Iris pigment epithelial cell (primary cell): ENCODE measurements at regions not wholly inside any gene's neighbourhood (a gene's known extent, or its start where the extent isn't known, plus 50 kb on each side); places are given as distances from the start of the nearest gene placed in this dataset.

Experiments used
- DNase-seq: peaks from one replicate; pipeline ENCODE4 v3.0.0-alpha.2; 2011; ENCODE audit warnings: low read depth

DNA sequence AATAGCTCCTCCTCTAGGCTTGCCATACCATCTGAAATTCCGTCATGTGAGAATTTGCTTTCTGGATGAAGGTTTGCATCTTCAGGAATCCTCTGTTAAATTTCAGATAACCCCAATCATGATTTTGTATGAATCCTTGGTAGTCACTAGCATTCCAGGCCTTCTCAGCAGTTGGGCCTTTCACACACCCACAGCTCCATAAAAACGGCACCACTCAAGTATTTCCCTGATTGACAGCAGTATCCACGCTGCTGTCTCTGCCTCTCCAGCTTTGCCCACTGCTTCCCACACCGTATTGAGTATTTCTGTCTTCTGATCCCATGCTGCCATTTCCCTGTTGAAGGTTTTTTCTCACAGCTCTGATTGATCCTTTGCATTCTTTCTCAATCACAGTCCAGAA, 208.7 kb upstream of the NCAM1 start:
- no peak for DNase-seq

DNA sequence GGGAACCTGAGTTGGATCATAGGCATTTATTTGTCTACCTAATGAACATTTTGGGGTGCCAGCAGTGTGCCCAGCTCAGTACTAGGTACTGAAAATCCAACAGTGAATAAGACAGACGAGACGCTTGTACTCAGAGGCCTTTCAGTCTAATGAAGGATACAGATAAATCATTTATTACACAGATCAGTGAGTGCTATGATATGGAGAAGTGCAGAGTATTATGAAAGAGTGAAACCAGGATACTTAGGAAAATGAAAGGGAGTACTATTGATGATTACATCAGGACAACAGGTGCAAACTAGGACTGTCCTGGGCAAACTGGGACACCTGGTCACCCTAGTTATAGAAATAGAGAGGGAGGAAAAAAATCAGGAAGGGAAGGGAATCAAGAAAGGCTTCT, 207.5 kb upstream of the NCAM1 start:
- DNase-seq: no peak

DNA sequence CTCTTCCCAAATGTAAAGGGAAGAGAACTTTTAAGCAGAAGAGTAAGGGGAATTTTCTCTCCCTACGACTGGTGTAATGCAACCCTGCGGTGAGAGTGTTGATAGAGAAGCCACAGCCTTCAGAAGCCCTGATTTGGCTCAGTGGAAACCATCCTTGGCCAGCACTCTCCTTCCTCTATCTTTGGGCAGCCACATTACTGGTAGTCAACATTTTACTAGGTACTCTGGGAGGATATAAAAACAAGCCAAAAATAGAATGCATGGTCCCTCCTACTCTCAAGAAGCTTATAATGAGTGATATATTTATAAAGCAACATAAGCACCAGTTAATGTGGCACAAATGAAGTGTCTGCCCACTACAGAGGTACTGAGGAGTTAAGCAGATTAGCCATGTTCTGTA, 201.8 kb upstream of the NCAM1 start:
- DNase-seq: no peak

DNA sequence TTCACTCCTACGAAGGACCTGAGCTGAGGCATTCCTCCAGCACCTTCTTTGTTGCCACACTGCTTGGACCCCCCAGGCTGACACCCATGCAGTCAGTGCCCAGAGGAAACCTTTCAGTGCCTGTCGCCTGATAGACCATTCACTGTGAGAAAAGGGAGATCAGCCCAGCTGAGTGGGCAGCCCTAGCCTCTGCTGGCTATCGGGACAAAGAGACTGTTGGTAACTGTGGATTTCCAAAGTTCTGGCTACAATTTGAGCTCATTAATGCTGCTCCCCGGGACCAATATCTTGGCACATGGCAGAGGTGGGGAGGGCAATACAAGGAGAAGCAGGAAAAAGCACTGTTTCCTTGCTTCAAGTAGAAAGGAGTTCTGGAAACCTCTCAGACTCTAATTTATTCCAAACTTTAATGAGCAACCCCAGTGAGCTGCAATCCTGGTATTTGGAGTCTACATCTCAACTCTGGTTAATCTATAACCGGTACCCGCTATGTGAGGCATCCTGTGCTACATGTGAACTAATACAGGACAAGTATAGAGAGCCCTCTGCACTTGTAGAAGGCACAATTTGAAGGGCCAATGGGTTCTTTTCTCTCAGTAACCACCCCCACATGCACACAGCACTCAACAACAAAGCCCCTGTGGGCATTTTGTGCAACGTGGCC, 200.7 kb upstream of the NCAM1 start:
- DNase-seq: no peak

DNA sequence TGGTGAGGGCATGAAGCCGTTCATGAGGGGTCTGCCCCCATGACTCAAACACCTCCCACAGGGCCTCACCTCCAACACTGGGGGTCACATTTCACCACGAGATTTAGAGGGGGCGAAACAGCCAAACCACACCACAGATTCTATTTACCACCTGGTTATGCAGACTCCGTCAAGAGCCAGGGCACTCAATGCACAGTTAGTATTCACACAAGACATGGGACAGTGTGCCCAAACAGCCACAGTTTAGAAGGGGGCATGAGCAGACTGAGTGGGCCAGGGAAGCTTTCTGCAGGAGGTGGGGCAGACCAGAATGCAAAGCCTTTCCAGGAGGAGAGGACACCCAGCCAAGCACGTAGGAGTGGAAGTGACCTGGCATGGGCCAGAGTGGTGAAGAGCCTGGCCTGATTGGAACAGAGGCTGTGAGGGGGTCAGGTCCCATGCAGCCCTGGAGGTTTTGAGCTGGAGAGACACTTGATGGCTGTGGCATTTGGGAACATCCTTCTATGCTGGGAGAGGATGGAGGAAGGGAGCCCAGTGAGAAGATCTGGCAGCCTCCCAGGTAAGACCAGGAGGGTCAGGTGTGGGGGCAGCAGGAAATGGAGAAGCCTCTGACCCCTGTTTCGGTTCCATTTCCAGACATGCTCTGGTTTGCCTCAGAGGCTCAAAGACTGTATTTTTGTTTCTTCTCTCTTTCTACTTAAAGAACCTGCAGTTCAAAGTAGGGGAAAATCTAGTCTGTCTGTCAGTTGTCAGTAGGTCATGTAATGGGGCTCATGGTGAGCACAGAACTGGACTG, 199.1 kb upstream of the NCAM1 start:
- DNase-seq: no peak

DNA sequence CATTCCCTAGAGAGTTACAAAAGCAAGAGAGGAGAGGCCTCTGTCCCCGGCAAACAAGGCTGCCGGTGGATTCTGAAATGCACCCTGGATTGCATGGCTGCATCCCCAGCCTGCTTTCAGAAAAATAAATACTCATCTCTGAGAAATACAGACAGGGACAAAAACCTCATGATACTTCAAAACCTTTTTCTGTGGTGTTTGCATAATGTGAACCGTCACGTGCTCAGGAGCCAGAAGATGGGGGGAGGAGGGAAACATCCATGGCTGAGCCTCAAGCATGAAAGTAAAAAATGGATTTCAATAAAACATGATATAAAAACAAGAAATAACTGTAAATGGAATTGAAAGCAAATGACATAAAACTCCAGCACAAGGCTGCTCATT, 198.5 kb upstream of the NCAM1 start:
- DNase-seq: no peak

DNA sequence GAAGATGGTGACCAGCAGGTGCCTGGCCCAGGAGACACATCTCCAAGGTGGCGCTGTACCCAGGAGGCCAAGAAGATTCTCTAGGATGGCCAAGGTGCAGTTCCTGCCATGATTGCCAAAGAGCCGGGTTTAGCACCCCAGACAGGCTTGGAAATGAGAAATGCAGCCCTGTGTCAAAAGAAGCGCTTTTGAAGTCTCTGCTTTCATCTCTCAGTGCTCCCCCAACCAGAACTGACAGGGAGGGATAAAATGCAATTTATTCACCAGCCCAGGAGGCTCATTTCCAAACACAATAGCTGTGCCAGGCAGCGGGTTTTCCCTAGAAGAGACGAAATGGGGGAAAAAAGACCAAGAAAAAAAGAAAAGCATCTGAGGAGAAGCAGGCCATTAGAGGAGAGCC, 195.9 kb upstream of the NCAM1 start:
- no peak for DNase-seq

DNA sequence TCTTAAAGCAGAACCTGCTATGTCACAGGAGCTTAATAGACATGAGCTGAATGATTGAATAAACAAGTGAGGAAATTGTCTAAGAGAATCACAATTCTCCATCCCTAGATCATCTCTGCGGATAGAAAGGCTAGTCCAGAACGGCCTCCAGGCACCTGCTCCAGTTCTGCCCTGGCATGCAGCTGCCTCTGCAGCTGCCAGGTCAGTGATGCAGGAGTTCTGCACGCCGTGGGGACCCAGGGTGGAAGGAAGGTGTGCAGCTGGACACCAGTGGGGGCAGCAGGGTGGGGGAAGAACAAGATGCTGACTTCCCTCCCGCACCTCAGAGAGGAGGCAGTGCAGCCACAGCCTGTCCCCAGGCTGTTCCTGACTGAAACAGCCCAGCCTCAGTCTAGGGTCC, 192.1 kb upstream of the NCAM1 start:
- no peak for DNase-seq

DNA sequence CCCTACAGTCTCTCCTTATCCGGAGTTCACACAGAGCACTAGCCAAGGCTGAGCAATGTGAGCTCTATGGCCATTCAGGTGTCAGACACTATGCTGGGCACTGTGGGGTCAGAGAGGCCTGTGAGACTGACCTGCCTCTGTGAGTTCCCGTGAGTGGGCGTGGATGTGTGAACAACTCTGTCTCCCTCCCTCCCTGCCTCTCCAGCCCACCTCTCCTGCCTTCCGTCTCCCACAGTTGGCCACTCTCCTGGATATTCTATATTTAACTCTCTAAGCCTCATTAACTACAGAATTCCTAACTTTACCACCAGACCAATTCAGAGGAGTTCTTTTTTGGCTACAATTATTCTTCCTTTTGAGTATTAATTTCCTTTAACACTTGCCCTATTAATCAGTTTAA, 191.6 kb upstream of the NCAM1 start:
- DNase-seq: no peak

DNA sequence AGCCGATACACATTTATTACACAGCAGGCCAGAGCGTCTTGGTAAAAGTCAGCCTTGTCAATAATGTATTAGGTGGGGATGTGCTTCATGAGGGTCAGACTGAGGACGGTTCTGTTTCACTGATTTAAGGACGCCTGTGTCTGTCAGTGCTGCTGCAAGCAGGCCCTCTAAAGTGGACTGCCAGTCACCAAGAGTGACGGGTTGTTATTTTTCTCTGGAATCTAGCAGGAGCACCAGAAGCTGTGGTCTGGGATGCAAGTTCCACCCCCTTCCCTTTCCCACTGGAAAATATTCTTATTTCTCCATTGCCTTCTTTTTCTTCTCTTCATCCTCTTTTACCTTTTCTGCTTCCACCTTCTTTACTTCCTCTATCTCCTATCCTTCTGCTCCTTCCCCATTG, 191.2 kb upstream of the NCAM1 start:
- DNase-seq: no peak

DNA sequence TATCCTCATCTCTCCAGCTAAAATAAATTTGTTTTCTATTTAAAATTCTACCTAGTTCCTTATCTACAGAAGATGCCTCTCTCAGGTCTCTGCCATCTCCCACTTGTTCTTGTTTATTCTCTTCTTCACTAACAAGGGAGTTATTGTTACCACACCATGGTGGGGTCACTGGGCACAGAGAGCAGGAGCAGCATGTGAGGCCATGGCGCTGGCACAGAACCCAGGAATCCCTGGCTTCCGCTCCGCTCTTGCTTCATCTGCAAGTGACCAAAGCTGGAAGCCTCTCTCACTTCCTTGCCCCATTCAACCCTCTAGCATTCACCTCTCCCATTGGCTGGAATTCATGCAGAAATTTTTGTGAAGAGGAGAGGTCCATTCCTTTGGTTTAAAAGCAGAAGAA, 190.7 kb upstream of the NCAM1 start:
- no peak for DNase-seq

DNA sequence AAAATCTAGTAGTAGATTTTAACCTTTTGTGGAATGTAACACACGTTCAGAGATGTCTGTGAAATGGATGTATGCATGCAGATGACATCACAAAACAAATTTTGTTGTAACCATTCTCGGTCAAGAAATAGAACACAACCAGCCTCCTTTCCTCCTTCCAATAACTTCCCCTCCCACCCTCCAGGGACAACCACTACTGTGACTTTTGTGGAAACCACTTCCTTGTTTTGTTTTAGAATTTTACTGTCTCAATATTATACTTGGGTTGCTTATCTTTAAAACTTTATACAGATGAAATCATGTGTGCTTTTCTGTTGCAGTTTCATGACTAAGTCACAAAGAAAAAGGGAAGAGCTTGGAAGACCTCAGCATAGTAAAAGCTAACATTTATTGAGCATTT, 189.4 kb upstream of the NCAM1 start:
- DNase-seq: no peak

DNA sequence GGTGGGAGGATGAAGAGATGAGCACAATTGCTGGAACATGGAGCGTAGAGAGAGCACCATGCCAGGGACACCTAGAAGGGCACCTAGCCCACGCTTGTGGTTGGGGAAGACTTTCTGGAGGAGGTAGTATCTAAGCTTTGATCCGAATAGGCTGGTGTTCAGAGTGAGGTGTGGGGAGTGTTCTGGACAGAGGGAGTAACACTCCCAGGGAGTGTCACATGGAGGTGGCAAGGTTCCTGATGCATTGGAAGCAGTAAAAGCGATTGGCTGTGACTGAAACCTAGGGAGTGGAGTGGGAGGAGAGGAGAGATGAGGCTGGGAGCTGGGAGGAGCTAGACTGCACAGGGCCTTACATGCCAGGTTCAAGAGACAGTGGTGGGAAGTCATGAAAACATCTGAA, 188.0 kb upstream of the NCAM1 start:
- DNase-seq: no peak

DNA sequence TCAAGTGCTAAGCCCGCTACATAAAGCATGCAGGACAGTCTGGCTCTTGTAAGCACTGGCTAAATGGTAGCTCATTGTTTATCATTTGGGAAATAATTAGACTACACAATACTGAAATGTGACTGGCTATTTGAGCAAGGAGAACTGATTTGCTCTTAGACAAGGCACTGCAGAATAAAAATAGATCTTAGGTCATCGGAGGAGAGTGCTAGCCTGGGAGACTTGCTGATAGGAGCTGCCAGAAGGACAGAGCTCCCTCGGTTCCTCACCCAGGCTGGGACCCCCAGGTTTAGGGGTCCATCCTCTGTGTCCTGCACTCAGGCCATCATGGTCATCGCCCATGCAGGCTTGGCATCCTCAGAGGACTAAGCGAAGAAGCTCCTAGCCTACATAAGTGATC, 184.4 kb upstream of the NCAM1 start:
- no peak for DNase-seq

DNA sequence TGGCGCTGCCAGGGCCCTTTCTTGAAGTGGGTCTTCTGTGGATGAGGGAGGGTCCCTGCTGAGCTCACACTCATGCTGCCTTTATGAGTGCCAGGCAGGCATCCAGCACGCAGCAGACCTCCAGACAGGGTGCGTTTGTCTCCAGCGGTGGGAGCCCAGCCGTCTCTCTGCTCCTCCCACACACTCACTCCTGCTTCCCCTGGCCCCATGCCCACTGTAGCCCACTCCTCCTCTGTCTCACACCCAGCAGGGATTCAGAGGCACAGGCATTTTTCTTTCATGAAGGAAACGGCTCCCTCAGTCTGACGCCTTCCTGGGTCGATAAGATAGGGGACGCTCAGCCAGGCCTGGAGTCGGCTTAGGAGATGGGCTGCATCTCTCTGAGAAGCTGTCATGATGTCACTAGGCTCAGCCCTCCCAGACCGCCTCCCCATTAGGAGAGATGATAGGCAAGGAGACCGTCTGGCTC, 183.9 kb upstream of the NCAM1 start:
- DNase-seq: no peak

DNA sequence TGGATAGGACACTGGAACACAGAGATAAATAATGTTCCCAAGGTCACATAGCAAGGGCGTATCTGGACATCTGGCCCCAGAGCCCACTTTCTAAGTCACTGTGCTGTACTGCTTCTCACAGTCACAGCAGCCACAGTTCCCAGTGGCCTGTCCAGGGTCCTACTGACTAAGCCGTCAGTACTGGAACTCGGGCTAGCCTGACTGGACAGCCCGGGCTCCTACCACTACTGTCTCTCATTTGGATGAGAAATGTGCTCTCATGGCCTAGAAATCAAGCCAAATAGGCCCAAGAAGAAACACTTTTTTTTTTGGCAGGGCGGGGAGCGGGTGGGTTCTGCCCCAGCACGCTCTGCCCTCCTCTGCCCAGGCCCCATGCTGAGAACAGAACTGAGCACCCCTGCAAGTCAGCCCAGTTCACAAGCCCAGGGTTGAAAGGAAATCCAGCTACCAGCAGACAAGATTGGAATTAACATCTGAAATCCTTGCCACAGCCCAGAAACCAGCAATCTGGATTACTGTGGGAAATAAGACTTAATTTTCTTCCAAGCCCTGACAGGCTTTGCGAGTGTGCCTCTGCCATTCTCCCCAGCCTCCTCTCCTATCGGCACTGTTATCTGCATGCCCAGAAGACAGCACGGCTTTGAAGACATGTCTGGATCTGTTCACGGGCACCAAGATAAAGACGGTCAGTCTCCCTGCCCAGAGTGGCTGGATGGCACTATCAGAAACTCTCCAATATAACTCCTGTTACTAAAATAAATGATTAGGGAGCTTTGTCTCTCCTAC, 182.9 kb upstream of the NCAM1 start:
- DNase-seq: no peak

DNA sequence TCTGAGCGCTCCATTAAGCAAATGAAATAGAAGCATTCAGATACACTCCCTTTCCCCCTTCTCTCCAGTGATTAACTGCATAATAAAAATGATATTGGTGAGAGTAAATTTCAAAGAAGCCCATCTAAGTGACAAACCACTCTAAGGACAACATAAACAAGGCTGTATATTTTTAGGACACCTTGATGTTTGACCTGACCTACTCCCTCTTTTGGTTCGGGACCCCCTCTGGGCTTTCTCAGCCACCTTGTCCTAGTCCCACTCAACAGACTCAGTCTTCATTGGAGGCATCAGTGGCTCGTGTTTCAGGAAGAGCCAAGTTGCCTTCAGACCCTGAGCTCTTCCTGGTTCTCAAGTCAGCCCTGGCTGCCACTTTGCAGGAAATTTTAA, 182.3 kb upstream of the NCAM1 start:
- no peak for DNase-seq

DNA sequence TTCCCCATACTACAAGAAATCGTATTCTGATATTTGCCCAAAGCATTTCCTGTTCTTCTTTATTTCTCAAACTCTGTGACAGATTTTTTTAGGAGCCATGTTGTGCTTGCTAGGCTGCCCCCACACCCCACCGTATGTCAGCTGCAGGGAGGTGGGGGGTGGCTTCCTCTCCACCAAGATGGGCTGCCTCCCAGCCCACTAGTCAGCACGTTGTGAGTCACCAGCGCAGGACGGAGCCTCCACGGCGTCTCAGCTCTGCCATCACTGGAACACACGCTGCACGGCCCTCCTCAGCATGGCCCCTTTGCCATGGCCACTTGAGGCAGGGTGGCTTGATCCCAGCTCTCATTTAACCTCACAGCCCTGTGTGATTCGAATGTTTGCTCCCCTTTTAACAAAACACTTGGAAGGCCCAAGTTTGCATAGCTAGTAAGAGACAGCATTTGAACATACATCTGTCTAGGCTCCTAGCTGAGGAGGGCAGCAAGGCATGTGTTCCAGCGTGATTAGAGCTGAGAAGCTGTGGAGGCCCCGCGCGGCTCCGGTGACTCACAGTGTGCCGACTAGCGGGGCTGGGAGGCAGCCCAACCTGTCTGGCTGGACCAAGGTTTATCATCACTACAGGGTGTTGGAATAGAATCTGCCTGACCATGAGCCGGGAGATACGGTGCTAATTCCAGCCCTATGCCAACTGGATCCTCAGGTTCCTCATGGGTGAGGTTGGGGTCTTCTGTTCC, 180.7 kb upstream of the NCAM1 start:
- no peak for DNase-seq

DNA sequence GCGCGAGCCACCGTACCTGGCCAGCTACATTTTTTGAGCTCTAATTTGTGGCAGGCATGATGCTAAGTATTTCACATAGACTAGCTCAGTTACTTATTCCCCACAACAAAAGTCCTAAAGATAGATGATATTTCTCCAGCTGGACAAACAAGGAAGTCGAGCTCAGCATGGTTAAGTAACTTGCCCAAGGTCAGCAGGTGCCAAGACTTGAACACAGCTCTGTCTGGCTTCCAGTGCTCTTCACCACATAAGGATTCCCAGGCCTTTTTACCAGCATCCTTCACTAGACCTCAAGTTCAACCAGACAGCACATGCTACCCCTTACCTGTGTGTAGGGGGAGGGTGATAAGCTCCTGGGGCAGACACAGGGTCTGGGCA, 177.3 kb upstream of the NCAM1 start:
- no peak for DNase-seq

DNA sequence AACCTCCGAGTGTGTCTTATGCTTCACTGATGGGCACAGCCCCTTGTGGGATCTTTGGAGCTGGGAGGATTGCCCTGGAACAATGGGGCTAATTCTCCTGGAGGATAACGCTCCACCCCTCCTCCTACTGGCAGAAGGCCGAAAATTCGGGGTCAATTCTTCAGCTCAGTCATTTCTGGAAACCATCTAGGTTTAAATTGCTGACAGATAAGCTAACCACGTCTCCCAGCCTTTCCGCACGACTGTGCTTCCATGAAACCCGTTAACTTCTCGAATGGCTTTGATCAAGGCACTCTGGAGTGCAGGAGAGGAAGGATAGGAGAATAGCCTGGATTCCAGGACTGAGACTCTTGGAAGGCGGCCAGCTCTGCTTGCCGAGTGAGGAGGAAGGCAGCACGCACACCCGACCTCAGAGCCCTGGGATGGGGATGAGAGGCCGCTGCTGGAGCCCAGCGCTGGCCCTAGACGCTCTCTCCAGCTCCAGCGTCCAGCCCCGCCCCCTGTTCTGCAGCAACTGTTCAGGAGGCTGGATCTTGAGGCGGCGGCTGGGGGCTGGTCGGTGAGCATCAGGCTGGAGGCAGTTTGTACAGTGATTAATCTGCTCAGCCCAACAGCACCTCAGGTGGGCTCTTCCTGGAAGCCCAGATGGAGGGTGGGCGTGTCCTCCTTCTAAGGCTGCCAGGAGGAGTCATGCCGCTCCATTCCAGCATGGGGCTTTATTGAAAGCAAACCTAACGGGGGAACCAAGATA, 176.7 kb upstream of the NCAM1 start:
- peak; percentile 8 for DNase-seq

DNA sequence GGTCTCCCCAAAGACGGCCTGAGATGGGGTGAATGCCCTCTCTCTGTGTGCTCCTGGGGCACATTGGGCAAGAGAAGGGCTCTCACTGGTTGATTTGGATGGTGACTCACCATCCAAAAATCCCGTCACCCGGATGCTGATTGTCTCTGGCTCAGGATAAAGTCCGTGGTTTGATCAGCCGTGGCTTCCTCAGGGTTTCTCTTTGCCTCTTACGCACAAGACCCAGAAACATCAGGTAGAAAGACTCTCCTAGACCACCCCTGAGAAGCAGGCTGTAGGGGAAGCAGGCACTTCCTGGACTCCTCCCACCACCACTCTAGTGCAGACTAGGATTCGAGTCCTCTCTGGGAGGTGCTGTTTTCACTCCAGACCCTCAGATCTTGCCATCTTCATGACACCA, 176.1 kb upstream of the NCAM1 start:
- DNase-seq: no peak

DNA sequence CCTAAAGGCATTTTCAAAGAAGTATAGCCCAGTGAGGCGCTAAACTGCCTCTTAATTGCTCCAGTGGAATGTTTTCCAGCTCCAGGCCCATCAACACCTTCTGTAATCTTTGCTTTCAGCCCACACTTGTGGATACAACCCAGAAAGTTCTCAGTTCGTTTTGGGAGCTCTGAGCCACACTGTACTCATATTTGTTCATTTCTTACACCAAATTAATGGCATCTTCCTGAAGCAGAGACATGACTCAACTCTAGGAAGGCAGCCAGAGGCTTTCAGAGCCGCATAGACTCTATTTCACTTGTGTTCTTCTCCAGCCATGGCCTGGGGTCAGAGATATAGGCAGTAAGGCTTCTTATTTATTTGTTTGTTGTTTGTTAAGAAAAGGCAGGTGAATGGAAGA, 175.5 kb upstream of the NCAM1 start:
- peak; percentile 66 for DNase-seq
